ENCODE measurements at regions not wholly inside any gene's neighbourhood (a gene's known extent, or its start where the extent isn't known, plus 50 kb on each side); places are given as distances from the start of the nearest gene placed in this dataset.

DNA sequence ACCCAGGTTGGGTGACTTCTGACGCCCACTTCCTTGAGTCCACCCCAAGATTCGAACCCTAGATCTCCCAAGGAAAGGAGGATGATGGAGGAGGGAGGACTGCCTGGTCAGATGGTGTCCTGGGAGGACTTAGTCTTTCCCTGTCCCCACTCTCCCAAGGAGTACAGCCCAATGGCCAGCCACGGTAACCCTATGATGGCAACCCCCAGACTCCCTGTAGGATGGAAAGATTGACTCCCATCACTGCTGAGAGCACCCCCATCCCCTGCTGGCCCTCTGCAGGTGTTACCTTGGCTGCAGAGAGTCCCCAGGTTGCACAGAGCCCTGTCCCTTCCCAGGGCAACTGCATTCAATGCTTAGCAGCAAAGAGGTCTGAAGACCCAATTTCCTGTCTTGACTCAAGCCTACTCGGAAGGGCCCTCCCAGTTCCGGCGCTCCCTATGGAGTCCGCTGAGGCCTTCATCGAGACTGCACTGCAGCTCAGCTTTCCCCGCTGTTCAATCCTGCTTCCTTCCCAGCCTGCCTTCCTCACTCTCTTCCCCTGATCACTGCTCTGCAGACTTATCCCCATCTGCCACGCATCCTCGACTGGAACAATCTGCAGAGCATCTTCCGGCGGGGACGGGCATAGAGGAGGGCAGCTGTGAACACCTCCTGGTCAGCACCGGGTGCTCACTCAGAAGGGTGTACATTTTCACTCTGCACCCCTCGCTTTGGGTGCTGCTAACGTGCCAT, 50.8 kb upstream of the OCM2 start:
- CTCF ChIA-PET = interaction anchor here (0.6 kb wide), 1 partner anchor 91 kb away, joined by 7 read pairs; no protein-coding TSS in a partner anchor
- H3K27ac ChIP-seq = no peak overlapping the region
- TF ChIP-seq, protein P1, sequence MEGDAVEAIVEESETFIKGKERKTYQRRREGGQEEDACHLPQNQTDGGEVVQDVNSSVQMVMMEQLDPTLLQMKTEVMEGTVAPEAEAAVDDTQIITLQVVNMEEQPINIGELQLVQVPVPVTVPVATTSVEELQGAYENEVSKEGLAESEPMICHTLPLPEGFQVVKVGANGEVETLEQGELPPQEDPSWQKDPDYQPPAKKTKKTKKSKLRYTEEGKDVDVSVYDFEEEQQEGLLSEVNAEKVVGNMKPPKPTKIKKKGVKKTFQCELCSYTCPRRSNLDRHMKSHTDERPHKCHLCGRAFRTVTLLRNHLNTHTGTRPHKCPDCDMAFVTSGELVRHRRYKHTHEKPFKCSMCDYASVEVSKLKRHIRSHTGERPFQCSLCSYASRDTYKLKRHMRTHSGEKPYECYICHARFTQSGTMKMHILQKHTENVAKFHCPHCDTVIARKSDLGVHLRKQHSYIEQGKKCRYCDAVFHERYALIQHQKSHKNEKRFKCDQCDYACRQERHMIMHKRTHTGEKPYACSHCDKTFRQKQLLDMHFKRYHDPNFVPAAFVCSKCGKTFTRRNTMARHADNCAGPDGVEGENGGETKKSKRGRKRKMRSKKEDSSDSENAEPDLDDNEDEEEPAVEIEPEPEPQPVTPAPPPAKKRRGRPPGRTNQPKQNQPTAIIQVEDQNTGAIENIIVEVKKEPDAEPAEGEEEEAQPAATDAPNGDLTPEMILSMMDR (conservative IDR thresholded peaks at IDR 0.05; ENCODE audit: low read depth) = no peak
- no peak for DNase-seq (ENCODE audit: low spot score)
- POLR2A ChIA-PET (ENCODE audit: low non-redundant PET) = no interaction called here

DNA sequence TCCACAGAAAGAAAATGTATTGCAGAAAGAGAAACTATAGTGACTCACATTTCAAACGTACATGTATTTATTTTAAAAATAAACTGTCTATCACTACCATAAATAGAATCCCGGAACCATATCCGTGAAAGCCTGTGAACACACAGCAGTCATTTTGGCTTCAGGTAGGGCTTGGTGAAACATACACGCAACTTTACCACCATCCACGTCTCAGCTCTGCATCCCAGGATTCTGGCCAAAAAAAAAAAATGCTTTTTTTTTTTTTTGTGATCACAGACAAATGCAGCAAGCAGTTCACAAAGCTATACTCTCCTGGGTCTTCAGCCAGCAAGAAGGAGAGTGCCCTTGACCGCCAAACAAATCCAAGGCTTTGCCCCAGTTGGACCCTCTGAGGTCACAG, 56.8 kb upstream of the OCM2 start:
- CTCF ChIA-PET = no interaction called here
- DNase-seq (ENCODE audit: low spot score) = no peak
- POLR2A ChIA-PET (ENCODE audit: low non-redundant PET) = no interaction called here
- H3K27ac ChIP-seq = no peak overlapping the region
- TF ChIP-seq, protein P1 (conservative IDR thresholded peaks at IDR 0.05; ENCODE audit: low read depth) = no peak

DNA sequence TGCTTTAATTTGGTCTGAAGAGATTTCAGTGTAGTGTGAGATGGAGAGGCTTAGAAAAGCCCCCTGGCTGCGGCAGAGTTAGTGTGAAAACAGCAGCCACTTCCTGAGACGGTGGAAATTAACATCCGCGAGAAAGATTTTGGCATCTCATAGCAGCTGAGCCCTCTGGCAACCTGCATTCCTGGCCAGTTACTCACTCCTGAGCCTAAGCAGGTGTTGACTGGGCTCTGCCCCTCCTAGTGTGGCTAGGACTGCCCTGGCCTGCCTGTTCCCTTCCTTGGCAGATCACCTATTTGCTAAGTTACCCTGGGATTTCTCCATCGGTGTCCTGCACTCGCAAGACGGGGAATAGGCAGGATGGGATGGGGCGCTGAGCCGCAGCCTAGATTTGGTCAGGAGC, 57.6 kb upstream of the LMTK2 start:
- peak; percentile 85 for DNase-seq (ENCODE audit: low spot score)
- ChIA-PET CTCF (interaction anchor here (0.6 to 0.7 kb wide), 4 partner anchors 10 to 330 kb away, joined by 3 read pairs; no protein-coding TSS in a partner anchor), POLR2A (ENCODE audit: low non-redundant PET) (no interaction called here)
- peak overlapping the region; percentile 87 for H3K27ac ChIP-seq
- TF ChIP-seq, protein P1 (conservative IDR thresholded peaks at IDR 0.05; ENCODE audit: low read depth) = no peak

DNA sequence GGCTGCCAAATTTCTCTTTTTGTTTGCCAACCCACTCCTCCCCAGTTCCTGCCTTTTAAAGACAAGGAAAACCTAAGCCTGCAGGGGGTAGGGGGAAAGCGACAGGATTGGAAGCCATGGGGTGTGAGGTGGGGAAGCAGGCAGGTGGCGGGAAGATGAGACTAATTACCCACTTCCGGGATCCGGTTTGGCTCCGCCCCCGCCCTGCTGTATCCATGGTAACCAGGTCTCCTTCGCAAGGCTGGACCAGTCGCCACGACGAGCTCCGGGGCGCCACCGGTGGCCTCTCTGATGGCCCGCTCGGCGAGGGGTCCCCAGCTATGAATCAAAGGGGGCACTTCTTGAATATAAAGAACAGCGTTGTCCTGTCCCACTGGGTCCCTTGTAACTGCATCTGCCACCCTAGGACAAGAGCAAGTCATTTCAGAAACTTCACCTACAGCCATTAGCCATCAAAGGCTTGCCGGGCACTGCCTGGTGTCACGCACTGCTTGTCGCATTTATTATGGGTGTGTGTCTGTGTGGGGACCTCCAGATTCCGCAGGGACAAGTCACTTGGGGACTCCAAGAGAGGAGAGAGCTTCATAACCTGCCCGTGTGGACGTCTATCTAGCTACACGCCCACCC, 55.4 kb upstream of the LMTK2 start:
- CTCF ChIA-PET = interaction anchor here (0.6 to 2.0 kb wide), 3 partner anchors 28 to 117 kb away, joined by 3 to 8 read pairs (median 4); no protein-coding TSS in a partner anchor
- H3K27ac ChIP-seq = 0 out of 2 replicates have a peak overlapping the region, but pooled peaks have one; percentile 0
- POLR2A ChIA-PET (ENCODE audit: low non-redundant PET) = no interaction called here
- no peak for DNase-seq (ENCODE audit: low spot score)
- TF ChIP-seq, protein P1 (conservative IDR thresholded peaks at IDR 0.05; ENCODE audit: low read depth) = no peak

DNA sequence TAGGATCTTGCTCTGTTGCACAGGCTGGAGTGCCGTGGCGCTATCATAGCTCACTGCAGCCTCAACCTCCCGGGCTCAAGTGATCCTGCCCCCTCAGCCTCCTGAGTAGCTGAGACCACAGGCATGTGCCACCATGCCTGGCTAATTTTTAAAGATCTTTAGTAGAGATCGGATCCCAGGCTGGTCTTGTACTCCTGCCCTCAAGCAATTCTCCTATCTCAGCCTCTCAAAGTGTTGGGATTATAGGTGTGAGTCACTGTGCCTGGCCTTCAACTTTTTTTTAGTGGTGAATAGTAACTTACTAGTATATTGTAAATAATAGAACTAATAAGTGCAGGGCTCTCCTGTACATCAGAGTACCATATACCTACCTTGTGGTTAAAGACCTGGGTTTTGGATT, 52.1 kb upstream of the LMTK2 start:
- DNase-seq (ENCODE audit: low spot score) = no peak
- POLR2A ChIA-PET (ENCODE audit: low non-redundant PET) = no interaction called here
- CTCF ChIA-PET = no interaction called here
- H3K27ac ChIP-seq = peak overlapping the region; percentile 52
- TF ChIP-seq, protein P1 (conservative IDR thresholded peaks at IDR 0.05; ENCODE audit: low read depth) = no peak

DNA sequence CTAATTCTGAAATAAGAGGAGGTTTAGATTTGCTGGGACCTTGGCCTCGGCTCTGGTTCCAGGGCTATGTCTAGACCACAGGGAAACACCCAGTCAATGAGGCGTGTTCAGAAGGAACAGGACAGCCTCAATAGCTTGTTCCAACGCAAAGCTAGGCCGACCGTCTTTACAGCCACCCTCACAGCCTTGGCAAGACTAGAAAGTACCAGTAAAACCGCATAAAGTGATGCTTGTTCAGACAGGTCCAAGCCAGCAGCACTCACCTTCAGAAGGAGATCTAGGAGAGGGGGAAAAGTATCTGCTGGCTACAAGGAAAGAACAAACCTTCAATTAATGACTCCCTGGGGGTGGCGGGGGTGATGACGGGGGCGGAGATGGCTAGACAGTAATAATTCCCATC, 50.1 kb upstream of the LMTK2 start:
- peak overlapping the region; percentile 92 for H3K27ac ChIP-seq
- CTCF ChIA-PET = interaction anchor here (0.6 kb wide), 1 partner anchor 645 kb away, joined by 3 read pairs; no protein-coding TSS in a partner anchor
- peak; percentile 82 for DNase-seq (ENCODE audit: low spot score)
- POLR2A ChIA-PET (ENCODE audit: low non-redundant PET) = no interaction called here
- TF ChIP-seq, protein P1 (conservative IDR thresholded peaks at IDR 0.05; ENCODE audit: low read depth) = no peak

Measured in RWPE1 (cell line).